Sigmoid colon (tissue), 4 donors: ENCODE measurements at regions not wholly inside any gene's neighbourhood (a gene's known extent, or its start where the extent isn't known, plus 50 kb on each side); places are given as distances from the start of the nearest gene placed in this dataset.

ENCODE experiments used
- CTCF ChIP-seq, 4 experiments: fragments of 450-650 bp in 3 of 4; fragments of 200-600 bp in 1 of 4; IDR thresholded peaks; one replicate each; pipeline ENCODE4 v1.5.1; 2016 to 2019; ENCODE audit warnings: antibody characterized with exemption in 4 of 4, mild to moderate bottlenecking in 3 of 4, moderate library complexity in 2 of 4
- EP300 ChIP-seq, 4 donors: sonication (generic); formaldehyde crosslinking; IDR thresholded peaks; one replicate each; pipeline ENCODE4 v1.6.1; 2017; ENCODE audit warnings: antibody characterized with exemption in 4 of 4

- TF ChIP-seq CTCF (IDR thresholded peaks at IDR 0.05): no peak
- no peak for TF ChIP-seq EP300 (IDR thresholded peaks at IDR 0.05)
These were observed 97.4 kb upstream of the LHCGR start for GRCh38 chr2:48852938-48853337.
